Non-pigmented ciliary epithelial cell (primary cell): ENCODE measurements at regions not wholly inside any gene's neighbourhood (a gene's known extent, or its start where the extent isn't known, plus 50 kb on each side); places are given as distances from the start of the nearest gene placed in this dataset.

Experiments
- DNase-seq: peaks from one replicate; pipeline ENCODE4 v3.0.0-alpha.2; 2010; ENCODE audit warnings: low read depth

DNA sequence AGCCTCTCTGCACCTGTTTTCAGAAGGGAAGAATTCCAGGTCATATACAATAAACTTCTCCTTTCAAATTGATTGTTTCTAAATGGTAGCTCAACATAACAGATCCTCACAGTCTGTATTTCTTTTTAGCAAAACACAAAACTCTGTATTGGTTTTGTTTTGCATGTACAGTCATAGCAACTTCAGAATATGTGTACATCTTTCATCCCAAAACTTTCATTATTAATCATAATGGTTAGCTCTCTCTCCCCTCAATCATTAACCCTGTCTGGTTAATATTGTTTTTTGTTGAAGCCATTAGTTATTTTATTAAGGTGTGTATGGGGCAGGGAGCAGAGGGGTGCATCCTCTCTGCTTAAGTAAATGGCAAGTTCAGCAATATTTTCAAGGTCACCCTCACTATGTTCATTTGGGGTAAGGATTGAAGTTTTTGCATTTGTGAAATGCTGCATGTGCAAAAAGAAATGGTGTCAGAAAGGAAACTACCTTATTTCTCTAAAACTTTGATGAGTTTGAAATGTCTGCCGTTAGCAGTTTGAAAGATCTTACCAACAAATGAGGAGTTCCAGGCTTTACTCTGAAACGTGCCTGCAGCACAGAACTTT lies 136.8 kb upstream of the BTBD3 start:
- DNase-seq, result no peak

DNA sequence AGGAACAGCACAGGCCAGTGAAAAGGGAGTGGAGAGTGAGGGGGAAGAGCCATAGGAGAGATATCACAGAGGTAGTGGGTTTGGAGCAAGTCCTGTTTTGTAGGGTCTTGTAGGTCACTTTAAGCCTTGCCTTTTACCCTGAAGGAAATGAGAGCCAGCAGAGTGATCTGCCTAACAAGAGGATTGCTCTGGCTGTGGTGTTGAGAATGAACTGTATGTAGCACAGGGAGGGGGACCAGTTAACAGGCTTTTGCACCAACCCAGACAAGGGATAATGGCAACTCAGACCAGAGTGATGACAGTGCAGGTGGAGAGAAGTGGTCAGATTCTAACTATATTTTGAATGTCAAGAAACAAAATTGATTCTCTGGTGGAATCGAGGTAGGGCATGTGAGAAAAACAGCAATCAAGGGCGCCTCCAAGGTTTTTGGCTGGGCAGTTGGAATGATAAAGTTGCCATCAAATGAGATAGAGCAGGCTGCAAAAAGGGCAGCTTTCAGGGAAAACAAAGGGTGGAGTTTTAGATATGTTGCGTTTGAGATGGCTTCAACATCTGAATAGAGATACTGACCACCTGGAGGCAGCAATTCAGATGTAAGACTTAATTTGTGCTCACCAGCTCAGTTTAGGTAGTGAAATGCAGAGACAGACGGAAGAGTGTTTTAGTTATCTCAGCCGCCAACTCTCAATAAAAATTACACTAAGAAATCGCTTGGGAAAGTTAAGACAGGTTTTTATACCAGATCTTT lies 134.4 kb upstream of the BTBD3 start:
- no peak for DNase-seq

DNA sequence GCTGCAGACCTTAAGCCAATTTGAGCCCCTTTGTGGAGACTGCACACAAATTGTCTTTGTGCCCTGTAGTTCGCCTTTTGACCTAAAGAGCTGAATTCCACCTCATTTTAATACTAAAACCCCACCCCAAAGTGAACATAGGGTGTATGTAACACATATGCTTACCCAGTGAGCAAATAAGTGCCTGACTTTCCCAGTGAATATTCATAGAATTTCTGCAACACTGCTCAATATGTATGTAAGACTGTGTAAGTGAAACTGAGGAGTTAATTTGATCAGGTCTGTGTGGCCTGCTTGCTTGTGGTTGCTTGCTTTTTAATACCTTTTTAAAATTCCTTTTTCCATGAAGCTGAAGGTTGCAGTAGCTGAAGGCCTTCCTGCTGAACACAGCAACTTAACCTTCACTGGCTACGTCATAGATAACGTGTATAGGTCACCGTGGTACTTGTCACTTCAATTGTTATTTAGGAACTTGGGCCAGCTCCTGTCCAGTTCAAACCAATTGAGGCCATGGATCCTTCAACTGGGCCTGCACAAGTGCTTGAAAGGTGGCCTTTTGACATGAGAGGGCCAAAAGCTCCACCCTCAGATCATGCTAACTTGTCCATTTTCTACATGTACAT lies 131.7 kb upstream of the BTBD3 start:
- DNase-seq, result no peak

DNA sequence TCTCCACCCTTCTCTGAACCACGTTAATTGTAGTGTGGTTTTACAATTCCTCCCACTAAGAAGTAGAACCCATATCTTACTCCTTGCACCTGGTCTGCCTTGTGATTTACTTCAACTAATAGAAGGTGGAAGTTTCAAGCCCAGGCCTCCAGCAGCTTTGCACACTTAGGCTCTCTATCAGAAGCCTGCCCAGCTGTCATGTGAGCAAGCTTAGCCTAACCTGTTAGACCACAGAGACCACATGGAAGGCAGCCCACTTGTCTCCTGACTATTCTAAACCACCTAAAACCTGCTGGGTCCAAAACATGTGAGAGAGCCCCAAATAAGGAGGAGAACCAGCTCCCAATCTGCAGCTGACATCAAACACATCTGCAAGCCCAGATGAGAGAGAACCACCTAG lies 127.6 kb upstream of the BTBD3 start:
- no peak for DNase-seq

DNA sequence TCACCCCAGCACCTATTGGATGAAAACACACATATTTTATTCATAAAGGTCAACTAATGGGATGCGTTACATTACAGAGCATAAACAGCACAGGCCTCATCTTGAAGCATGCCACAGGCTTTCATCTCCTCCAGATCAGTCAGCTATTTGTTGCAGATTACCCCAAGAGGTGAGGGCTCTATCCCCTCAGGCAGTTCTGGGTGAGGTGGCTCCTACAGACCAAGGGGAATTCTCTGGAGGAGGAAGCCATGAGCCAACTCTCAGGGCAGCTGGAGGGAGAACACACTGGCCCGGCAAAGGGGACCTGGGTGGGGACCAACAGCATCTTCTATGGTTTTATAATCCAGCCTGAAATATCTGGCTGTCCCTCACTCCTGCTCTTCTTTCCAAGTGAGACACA lies 126.4 kb upstream of the BTBD3 start:
- no peak for DNase-seq

DNA sequence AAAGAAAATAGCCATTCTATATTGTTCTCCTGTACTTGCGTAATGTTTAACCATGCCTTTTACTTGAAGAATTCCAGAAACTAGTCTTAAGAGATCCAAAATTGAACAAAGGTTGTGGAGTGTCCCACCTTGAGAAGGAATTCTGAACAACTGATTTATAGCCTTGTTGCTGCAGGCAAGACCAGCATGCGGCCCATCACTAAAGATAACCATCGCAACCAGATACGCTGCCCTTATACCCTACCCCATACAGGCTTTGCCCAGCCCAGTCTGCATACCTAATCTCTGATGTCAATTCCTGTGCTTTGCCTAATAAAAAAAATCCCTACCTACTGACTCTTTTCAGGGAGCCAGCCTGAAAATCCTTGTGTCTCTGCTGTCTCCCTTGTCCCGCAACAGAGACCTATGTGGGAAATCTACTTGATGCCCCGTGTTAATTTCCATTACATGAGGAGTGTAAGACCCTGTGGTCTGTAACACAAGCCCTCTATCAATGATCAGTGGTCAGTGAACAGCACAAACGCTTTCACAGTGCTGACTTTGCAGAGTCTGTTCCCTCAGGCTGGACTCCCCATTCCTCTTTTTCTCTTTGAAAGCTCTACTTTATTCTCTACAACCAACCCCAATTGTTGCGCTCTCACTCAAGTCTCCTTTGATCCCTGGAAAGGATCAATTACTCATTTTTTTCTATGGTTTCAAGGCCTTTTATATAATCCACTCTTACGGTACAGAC lies 125.7 kb upstream of the BTBD3 start:
- no peak for DNase-seq

DNA sequence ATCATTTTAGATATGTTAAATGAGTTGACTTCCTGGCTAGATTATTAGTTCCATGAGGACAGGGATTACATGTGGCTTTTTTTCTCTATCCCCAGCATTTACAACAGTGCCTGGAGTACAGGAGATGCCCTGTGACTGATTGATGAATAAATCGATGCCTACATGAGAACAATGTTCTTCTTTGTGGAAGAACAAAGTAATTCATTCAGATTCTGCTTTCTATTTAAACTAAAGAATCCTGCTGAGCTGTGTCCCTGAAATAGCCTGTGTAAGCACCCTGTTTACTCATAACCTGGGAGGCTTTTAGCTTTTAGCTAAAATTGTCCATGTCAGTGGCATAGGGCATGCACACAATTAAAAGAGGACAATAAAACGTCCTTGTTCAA lies 125.1 kb upstream of the BTBD3 start:
- no peak for DNase-seq

DNA sequence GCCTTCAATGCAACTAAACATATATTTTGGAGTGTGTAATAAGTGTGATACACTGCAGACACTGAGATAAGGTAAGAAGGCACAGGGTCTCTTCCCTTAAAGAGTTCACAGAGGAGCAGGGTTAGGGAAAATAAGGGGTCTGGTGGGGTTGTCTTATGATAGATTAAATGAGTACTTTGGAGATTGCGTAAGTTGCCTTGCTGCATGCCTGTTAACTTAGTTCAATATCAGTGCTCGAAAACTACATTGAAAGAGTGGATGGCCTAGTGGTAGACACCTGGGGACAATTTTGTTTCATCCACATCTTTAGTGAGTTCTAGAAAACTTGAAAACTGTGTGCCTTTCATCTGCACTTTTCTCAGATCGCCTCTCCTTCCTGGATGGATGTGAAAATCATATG lies 123.2 kb upstream of the BTBD3 start:
- DNase-seq, result no peak

DNA sequence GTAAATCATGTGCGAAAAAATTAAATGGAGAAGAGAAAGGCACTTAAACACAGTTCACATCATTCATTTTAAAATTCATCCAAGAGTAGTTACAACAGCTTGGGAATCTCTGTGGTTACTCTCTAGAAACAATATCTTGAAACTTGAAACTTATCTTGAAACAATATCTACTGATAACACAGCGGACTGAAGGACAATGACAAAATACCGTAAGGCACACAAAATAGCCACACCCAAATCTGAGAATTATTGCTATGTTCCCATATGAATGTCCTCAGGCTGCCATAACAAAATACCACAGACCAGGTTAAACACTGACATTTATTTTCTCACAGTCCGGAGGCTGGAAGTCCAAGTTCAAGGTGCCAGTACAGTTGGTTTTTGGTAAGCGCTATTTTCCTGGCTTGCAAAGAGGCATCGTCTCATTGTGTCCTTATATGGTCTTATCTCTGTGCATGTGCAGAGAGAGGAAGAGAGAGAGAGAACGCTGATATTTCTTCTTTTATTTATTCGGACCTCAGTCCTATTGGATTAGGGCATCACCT lies 122.5 kb upstream of the BTBD3 start:
- DNase-seq, result no peak

DNA sequence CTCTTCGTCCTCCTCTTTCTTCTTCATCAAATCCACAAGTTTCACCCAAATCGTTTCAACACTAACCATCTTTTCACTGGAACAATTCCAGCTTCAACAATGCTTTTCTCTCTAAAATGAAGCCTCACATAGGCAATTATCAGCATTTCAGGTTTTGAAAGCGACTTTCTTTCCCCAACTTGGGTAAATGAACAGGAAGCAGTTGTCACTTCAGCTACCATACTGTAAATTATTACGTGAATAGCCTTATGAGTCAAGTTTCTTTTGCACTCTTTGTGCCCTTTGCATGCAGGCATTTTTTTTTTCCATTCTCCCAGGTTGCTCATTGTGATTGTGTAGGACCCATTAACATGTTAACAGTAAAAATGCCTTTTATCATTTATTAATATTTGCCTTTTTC lies 121.7 kb upstream of the BTBD3 start:
- DNase-seq, result no peak

DNA sequence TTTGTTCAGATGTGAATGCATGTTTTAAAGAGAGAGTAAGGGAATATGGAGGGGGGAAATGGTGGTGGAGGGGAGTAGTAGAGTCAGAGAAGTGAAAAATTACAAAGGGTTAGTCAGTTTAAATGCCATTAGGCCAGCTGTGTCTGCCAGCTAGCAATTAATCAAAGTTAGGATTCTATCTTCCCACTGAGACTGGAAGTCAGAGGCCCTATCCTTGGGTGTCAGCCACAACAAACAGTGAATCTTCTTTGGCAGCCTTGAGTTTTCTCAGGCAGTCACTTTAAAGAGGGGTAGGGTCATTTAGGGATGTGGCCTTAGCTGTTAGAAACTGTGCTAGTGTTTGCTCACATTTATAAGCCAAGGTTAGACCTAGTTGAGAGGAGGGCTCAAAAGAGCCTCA lies 120.5 kb upstream of the BTBD3 start:
- no peak for DNase-seq

DNA sequence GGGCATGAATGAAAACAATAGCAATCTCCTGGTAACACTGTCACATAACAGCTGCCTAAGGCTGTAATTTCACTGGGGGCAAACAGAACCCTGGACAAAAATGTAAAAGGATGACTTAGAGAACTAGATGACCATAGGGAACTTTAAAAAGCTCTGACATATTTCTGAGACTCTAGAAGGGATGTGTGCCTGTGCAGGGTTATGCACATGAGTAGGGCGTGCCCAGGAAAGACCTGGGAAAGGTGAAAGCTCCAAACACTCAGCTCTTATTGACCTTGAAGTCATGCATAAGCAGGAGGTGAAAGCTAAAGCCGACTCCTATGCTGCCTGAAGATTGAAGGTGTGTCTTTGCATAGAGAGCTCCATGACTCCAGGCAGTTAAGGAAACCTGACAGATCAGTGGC lies 118.4 kb upstream of the BTBD3 start:
- no peak for DNase-seq

DNA sequence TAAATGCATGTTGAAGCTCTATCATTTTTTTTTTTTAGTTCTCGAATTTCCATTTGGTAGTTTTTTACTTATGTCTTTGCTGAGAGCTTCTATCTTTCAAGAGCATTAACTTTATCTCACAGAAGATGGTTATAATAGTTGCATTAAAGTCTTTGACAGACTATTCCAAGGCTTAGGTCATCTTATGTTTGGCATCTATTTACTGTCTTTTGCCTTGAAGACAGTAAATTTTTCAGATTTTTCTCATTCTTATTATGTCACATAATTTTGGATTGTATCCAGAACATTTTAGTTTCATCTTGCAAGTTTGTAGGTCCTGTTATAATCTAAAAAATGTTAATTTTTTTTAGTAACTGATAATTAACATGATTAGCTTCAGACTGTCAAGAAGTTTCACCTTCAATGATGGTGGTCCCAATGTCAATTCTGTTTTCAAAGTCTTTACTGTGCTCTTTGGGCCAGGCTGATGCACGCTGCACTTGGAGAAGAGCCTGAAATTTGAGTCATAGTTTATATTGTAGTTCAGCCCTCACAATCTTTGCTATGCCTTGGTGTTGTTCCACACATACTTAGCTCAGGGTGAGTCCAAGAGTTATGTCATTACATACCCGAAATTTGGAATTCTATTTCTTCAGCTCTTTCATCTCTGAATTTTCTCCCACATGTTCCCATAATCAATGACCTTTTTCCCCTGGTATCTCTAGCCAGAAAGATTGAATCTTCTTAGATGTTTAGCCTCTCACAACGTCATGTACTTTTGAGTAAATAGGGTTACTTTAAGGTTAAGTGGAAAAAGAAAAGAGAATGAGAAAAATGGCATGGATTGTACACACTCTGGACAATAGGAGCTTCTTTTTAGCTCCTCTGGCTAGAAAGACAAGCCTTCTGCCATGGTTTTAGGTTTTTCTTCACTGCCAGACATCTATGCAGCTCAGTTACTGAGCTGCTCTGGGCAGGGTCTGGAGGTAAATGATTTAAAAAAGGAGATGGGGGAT lies 110.3 kb upstream of the BTBD3 start:
- DNase-seq, result peak; percentile 80

DNA sequence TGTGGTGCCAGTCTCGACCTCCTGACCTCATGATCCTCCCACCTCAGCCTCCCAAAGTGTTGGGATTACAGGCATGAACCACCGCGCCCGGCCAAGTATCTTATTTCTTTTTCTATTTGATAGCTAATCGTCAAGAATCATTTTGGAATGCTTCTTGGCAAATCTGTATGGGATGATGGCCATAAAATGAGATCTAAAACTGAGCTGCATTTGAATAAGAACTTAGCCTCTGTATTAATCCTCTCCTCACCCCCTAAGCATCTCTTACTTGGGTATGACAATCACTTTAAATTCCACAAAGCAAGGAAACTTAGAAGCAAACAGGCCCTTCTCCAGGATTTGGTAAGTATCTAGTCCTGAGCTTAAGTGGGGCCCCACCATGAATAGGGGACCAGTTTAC lies 108.9 kb upstream of the BTBD3 start:
- no peak for DNase-seq

DNA sequence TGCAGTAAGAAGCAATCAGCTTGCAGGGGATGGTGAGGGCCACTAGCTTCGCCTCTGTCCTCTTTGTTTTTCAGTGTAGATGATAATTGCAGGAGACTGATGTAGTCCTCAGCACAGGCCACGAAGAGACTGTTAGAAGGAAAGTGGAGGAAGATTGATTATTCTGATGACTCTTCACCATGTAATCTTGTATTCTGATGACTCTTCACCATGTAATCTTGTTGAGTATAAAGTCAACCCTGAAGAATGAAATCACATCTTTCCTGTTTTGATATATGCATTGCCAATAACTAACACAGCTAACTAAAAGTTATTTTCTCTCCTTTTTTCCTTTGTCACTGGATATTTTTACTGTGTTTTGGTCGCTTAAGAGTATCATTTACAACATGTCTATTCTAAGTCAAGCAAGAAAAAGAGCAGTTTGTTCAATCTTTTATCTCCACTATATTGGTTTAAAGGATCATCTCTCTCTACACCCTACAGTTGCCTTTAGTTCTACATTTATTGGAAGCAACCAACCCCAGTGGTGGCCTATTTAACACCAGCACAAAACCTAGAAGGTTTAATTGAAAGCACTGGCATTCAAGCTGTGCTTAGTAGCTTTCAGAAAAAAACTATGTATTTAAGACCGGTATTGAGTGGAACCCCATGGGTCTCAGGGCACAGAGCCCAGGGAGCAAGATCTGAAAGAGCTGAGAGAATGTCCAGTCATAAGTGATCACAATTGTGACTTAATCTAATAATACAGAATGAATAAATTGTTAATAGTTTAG lies 107.2 kb upstream of the BTBD3 start:
- peak; percentile 40 for DNase-seq

DNA sequence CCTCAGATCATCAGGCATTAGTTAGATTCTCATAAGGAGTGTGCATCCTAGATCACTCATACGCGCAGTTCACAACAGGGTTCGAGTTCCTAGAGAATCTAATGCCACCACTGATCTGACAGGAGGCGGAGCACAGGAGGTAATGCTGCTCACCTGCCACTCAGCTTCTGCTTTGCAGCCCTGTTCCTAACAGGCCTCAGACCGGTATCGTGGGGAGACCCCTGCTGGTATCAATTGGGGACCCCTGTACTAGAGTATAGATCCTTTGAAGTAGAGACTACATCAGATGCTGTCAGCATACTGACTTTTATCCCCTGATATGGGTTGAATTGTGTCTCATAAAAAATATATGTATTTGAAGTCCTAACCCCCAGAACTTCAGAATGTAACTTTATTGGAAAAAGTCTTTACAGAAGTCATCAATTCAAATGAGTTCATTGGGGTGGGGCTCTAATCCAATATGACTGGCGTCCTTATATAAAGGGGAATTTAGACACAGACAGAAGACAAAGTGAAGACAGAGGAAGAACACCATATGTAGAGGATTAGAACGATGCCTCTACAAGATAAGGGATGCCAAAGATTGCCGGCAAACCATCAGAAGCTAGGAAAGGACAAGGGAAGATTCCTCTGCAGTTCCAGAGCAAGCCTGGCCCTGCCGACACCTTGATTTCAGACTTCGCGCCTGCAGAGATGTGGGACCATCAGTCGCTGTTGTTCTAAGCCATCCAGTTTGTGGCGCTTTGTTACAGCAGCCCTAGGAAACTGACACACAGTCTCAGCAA lies 104.4 kb upstream of the BTBD3 start:
- no peak for DNase-seq

DNA sequence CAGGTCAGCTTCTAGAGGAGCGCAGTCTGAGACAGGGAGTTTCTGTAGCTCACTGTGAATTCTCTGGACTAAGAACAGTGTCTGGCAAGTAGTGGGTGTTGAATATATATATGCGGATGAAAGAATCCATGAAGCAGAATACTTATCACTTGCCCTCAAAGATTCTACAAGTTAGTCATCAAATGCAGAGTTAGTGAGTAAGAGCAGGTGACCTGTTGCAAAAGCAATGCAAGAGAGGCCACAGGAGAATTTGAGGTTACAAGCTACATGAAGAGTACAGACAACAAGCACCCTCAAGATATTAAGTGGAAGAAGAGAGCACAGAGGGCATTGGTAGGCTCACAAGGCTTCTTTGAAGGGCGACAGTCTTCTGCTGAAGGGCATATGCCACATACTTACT lies 103.4 kb upstream of the BTBD3 start:
- DNase-seq, result peak; percentile 91

DNA sequence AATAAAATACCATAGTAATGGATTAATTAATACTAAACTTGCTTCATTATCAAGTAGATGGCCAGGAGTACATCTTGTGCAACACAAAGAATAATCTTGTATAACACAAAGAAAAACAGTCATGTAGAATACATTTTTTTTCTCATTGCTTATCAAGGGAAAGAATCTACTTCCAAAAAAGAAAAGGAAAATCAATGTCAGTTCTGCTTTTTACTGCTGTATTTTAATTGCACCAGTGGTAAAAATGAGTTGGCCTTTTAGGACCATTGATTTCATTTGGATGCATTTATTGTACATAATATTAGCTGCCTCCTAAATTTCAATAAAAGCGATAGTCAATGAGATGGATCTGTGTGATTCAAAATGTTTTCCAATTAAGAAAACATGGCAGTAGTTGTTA lies 96.9 kb upstream of the BTBD3 start:
- no peak for DNase-seq

DNA sequence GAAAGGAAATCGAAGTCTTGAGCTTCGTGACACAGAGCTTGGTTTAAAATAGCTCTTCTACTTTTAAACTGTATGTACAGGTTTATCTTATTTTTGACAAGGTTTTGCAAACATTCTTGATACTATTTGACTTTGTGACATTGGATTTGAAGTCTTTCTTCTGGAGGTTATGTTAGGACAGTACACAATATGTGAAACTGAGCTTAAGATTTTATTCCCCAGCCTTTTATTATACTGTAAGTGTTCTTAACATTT lies 95.2 kb upstream of the BTBD3 start:
- DNase-seq, result no peak

DNA sequence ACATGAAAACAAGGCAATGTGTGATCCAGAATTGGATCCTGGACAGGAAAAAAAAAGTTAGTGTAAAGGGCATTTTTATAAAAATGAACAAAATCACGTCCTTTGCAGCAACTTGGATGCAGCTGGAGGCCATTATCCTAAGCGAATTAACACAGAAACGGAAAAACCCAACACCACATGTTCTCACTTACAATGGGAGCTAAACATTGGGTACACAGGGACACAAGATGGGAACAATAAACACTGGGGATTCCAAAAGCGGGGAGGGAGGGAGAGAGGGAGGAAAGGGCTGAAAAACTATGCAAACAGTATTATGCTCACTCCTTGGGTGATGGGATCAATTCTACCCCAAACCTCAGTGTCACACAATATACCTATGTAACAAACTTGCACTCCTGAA lies 91.4 kb upstream of the BTBD3 start:
- no peak for DNase-seq
